Kidney (tissue), 13 donors: ENCODE measurements at regions not wholly inside any gene's neighbourhood (a gene's known extent, or its start where the extent isn't known, plus 50 kb on each side); places are given as distances from the start of the nearest gene placed in this dataset.

Experiments
- DNase-seq, 5 donors: peaks; one replicate each; pipeline ENCODE4 v3.0.0-alpha.2; 2013 to 2020
- FAIRE-seq: peaks from 2 replicates; lab custom pipeline; 2012; peaks lifted over from hg19 to GRCh38; lab: Jason Lieb, UNC
- H3K27ac ChIP-seq, 2 donors: one replicate each; pipeline ENCODE4 v1.7.0; 2013; ENCODE audit warnings: low read depth in 2 of 2, low read length in 2 of 2, inconsistent platforms in 1 of 2
- H3K27me3 ChIP-seq: one replicate; pipeline ENCODE4 v1.7.1; 2013; ENCODE audit warnings: low read length, inconsistent platforms; ENCODE audit not compliant: control insufficient read depth, insufficient read depth
- H3K36me3 ChIP-seq, 3 donors: one replicate each; pipeline versions ENCODE4 v1.7.0 to v1.7.1; 2013; ENCODE audit warnings: low read length in 3 of 3, control low read depth in 1 of 3, inconsistent platforms in 1 of 3; ENCODE audit not compliant: insufficient read depth in 3 of 3, control insufficient read depth in 2 of 3
- H3K4me1 ChIP-seq, 3 donors: one replicate each; pipeline versions ENCODE4 v1.7.0 to v1.7.1; 2013; ENCODE audit warnings: low read length in 3 of 3, inconsistent platforms in 1 of 3, low read depth in 1 of 3; ENCODE audit not compliant: control insufficient read depth in 2 of 3, insufficient read depth in 2 of 3
- H3K4me3 ChIP-seq, 3 donors: one replicate each; pipeline versions ENCODE4 v1.7.0 to v1.8.1; 2013; ENCODE audit warnings: low read length in 3 of 3, control low read depth in 1 of 3, inconsistent platforms in 1 of 3
- H3K9ac ChIP-seq, 3 donors: one replicate each; pipeline versions ENCODE4 v1.7.0 to v1.7.1; 2013; ENCODE audit warnings: low read length in 3 of 3, control low read depth in 1 of 3, inconsistent platforms in 1 of 3
- H3K9me3 ChIP-seq, 3 donors: one replicate each; pipeline versions ENCODE4 v1.7.0 to v1.7.1; 2013; ENCODE audit warnings: low read length in 3 of 3, control low read depth in 1 of 3, inconsistent platforms in 1 of 3; ENCODE audit not compliant: control insufficient read depth in 2 of 3, insufficient read depth in 1 of 3
- intact Hi-C: fragments of 100-400 bp; cut with DNase I; formaldehyde crosslinking; loops from one replicate; pipeline ENCODE4 v1.11.1; 2022
- TF ChIP-seq, protein P1 (sequence below): IDR thresholded peaks from 3 replicates; pipeline ENCODE4 v1.5.1; 2012; ENCODE audit warnings: mild to moderate bottlenecking, moderate library complexity, borderline replicate concordance; ENCODE audit not compliant: insufficient read depth; ENCODE audit errors: extremely low read depth
- donor health status: control.
- donor health status: control.
- donor health status: control.
- donor health status: control.
- donor health status: control.
- donor health status: DM: yes; HTN: yes; CAD: no.
- donor health status: Normal renal cell carcinoma (clear cell type).

DNA sequence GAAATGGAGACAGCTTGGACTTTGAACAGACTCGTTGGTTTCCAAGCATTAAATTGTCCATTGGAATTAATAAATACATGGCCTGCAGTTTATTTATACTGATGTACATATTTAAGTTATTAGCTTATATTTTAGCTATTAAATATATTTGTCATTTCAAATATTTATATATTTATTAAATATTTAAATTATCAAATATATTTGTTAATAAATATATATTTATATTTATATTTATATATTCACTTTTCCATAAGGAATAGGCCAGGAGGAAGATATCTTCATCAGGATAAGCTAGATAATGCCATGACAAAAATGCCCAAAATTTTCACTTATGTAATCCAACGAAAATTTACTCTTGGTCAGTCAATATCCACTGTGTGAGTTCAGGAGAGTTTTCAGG is 229.9 kb downstream of the ZNF608 start:
- TF ChIP-seq, protein P1, sequence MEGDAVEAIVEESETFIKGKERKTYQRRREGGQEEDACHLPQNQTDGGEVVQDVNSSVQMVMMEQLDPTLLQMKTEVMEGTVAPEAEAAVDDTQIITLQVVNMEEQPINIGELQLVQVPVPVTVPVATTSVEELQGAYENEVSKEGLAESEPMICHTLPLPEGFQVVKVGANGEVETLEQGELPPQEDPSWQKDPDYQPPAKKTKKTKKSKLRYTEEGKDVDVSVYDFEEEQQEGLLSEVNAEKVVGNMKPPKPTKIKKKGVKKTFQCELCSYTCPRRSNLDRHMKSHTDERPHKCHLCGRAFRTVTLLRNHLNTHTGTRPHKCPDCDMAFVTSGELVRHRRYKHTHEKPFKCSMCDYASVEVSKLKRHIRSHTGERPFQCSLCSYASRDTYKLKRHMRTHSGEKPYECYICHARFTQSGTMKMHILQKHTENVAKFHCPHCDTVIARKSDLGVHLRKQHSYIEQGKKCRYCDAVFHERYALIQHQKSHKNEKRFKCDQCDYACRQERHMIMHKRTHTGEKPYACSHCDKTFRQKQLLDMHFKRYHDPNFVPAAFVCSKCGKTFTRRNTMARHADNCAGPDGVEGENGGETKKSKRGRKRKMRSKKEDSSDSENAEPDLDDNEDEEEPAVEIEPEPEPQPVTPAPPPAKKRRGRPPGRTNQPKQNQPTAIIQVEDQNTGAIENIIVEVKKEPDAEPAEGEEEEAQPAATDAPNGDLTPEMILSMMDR = no peak
- intact Hi-C loops = no loop called here
- Histone ChIP-seq H3K9ac (no peak overlapping the region), H3K9me3 (no peaks in the 10 kb centered on the region), H3K4me3 (no peak overlapping the region), H3K27ac (no peak overlapping the region), H3K36me3 (no peaks in the 10 kb centered on the region), H3K27me3 (no peaks in the 10 kb centered on the region), H3K4me1 (no peaks in the 10 kb centered on the region)
- FAIRE-seq = no peak
- no peak for DNase-seq

- FAIRE-seq = no peak
- H3K9ac ChIP-seq = no peak overlapping the region
- H3K4me1 ChIP-seq = no peaks in the 10 kb centered on the region
- H3K27me3 ChIP-seq = no peaks in the 10 kb centered on the region
- TF ChIP-seq, protein P1 = no peak
- H3K9me3 ChIP-seq = no peaks in the 10 kb centered on the region
- no peak for DNase-seq
- intact Hi-C loops = no loop called here
- no peaks in the 10 kb centered on the region for H3K36me3 ChIP-seq
- no peak overlapping the region for H3K27ac ChIP-seq
- H3K4me3 ChIP-seq = no peak overlapping the region
These were observed 230.8 kb downstream of the ZNF608 start for GRCh38 chr5:124515497-124516245.

DNA sequence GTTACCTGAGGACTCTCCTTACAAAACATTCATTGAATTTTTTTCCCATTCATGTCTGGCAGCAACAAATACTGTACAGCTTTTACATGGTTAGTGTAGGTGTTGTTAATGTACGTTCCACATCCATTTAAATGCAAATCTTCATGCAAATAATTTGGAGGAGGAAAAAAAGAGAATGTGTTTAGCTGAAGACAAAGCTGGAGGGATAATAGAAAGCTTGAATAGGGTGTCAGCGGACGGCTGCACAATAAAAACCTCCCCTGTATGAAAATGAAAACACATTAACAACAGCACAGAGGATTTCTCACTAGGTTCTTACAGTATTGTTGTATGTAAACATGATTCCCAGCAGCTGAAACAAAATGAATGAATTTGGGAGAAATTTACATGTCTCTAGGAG is 231.5 kb downstream of the ZNF608 start:
- no peaks in the 10 kb centered on the region for H3K9me3 ChIP-seq
- FAIRE-seq (no peak), DNase-seq (no peak)
- no peak overlapping the region for H3K27ac ChIP-seq
- H3K4me1 ChIP-seq = no peaks in the 10 kb centered on the region
- TF ChIP-seq, protein P1 = no peak
- intact Hi-C loops = no loop called here
- H3K4me3 ChIP-seq = no peak overlapping the region
- no peaks in the 10 kb centered on the region for H3K36me3 ChIP-seq
- H3K9ac ChIP-seq = no peak overlapping the region
- no peaks in the 10 kb centered on the region for H3K27me3 ChIP-seq
